Panc1 (cell line): ENCODE measurements at regions not wholly inside any gene's neighbourhood (a gene's known extent, or its start where the extent isn't known, plus 50 kb on each side); places are given as distances from the start of the nearest gene placed in this dataset.

Experiments
- ATAC-seq: fragments of 200-7000 bp; cut with Tn5 transposase; 2 replicates; pipeline ENCODE4 v1.9.1; 2020; ENCODE audit warnings: mild to moderate bottlenecking, moderate library complexity
- BruUV-seq: library from RNA; stranded (reverse); fragments of 400-500 nt; replicated peaks from 2 replicates; lab custom pipeline; 2021; lab: Mats Ljungman, UMichigan
- CTCF ChIA-PET: fragments of 300-600 bp; sonication (Branson Sonifier 250); formaldehyde crosslinking; loops from one replicate; lab custom pipeline; 2022; ENCODE audit warnings: antibody characterized with exemption; lab: Charles Lee
- POLR2A ChIA-PET: fragments of 300-600 bp; sonication (Branson Sonifier 250); formaldehyde crosslinking; loops from one replicate; lab custom pipeline; 2022; ENCODE audit warnings: antibody characterized with exemption; lab: Charles Lee
- DNase-seq: peaks from one replicate; pipeline ENCODE4 v3.0.0-alpha.2; 2010; ENCODE audit warnings: low read depth, low spot score
- H3K27ac ChIP-seq: 2 replicates; pipeline ENCODE4 v1.5.1; 2011; ENCODE audit warnings: mild to moderate bottlenecking, low read length, inconsistent platforms
- H3K27me3 ChIP-seq: fragments of 200-500 bp; sonication (Bioruptor generic); 2 replicates; pipeline ENCODE4 v1.6.0; 2014; ENCODE audit warnings: low read length, inconsistent platforms; ENCODE audit not compliant: control insufficient read depth, insufficient read depth
- H3K36me3 ChIP-seq: fragments of 200-500 bp; sonication (Bioruptor generic); 2 replicates; pipeline ENCODE4 v1.5.1; 2014; ENCODE audit warnings: inconsistent platforms, mild to moderate bottlenecking, low read length, moderate library complexity; ENCODE audit not compliant: control insufficient read depth, insufficient read depth
- H3K4me1 ChIP-seq: 2 replicates; pipeline ENCODE4 v1.5.1; 2011; ENCODE audit warnings: inconsistent platforms, mild to moderate bottlenecking, low read length, moderate library complexity; ENCODE audit not compliant: control insufficient read depth, insufficient read depth
- H3K4me3 ChIP-seq, 2 experiments: 2 replicates each; pipeline ENCODE4 v1.5.1; 2011 to 2012; ENCODE audit warnings: low read depth in 2 of 2, low read length in 2 of 2, mild to moderate bottlenecking in 2 of 2, inconsistent platforms in 1 of 2, moderate library complexity in 1 of 2
- H3K9me3 ChIP-seq: fragments of 200-500 bp; sonication (Bioruptor generic); 2 replicates; pipeline ENCODE4 v1.5.1; 2014; ENCODE audit warnings: low read depth, mild to moderate bottlenecking, inconsistent platforms, low read length, moderate library complexity; ENCODE audit not compliant: control insufficient read depth, insufficient read depth
- POLR2AphosphoS5 ChIP-seq: IDR thresholded peaks from 2 replicates; pipeline ENCODE4 v1.6.1; 2012; ENCODE audit warnings: mild to moderate bottlenecking, low read depth, low read length, moderate library complexity
- SIN3A ChIP-seq: IDR thresholded peaks from 2 replicates; pipeline ENCODE4 v1.6.1; 2012; ENCODE audit warnings: low read depth, mild to moderate bottlenecking, low read length, moderate library complexity, borderline replicate concordance; ENCODE audit not compliant: insufficient read depth
- TCF7L2 ChIP-seq: IDR thresholded peaks from 2 replicates; pipeline ENCODE4 v1.6.1; 2011; ENCODE audit warnings: mild to moderate bottlenecking, low read depth, low read length, inconsistent platforms
- in situ Hi-C: cut with HindIII; loops from 2 replicates; pipeline ENCODE4 v1.10.0; 2016; ENCODE audit warnings: low sequenced_read_pairs, low pct_unique_long_range_greater_than_20kb
- intact Hi-C: fragments of 100-400 bp; cut with micrococcal nuclease; formaldehyde crosslinking; loops from one replicate; pipeline ENCODE4 v1.10.0; 2022; ENCODE audit not compliant: unreplicated experiment
- TF ChIP-seq, protein P1 (sequence below): fragments of 450-650 bp; IDR thresholded peaks from 2 replicates; pipeline ENCODE4 v1.5.1; 2017; ENCODE audit warnings: mild to moderate bottlenecking
- TF ChIP-seq, protein P2 (sequence below), 2 experiments: IDR thresholded peaks; 2 replicates each; pipeline ENCODE4 v1.6.1; 2011 to 2012; ENCODE audit warnings: low read depth in 2 of 2, control low read depth in 1 of 2, low read length in 1 of 2, mild to moderate bottlenecking in 1 of 2, moderate library complexity in 1 of 2; ENCODE audit not compliant: insufficient read depth in 1 of 2

- DNase-seq: no peak
- TF ChIP-seq, protein P1, sequence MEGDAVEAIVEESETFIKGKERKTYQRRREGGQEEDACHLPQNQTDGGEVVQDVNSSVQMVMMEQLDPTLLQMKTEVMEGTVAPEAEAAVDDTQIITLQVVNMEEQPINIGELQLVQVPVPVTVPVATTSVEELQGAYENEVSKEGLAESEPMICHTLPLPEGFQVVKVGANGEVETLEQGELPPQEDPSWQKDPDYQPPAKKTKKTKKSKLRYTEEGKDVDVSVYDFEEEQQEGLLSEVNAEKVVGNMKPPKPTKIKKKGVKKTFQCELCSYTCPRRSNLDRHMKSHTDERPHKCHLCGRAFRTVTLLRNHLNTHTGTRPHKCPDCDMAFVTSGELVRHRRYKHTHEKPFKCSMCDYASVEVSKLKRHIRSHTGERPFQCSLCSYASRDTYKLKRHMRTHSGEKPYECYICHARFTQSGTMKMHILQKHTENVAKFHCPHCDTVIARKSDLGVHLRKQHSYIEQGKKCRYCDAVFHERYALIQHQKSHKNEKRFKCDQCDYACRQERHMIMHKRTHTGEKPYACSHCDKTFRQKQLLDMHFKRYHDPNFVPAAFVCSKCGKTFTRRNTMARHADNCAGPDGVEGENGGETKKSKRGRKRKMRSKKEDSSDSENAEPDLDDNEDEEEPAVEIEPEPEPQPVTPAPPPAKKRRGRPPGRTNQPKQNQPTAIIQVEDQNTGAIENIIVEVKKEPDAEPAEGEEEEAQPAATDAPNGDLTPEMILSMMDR: no peak
- TF ChIP-seq, protein P2, sequence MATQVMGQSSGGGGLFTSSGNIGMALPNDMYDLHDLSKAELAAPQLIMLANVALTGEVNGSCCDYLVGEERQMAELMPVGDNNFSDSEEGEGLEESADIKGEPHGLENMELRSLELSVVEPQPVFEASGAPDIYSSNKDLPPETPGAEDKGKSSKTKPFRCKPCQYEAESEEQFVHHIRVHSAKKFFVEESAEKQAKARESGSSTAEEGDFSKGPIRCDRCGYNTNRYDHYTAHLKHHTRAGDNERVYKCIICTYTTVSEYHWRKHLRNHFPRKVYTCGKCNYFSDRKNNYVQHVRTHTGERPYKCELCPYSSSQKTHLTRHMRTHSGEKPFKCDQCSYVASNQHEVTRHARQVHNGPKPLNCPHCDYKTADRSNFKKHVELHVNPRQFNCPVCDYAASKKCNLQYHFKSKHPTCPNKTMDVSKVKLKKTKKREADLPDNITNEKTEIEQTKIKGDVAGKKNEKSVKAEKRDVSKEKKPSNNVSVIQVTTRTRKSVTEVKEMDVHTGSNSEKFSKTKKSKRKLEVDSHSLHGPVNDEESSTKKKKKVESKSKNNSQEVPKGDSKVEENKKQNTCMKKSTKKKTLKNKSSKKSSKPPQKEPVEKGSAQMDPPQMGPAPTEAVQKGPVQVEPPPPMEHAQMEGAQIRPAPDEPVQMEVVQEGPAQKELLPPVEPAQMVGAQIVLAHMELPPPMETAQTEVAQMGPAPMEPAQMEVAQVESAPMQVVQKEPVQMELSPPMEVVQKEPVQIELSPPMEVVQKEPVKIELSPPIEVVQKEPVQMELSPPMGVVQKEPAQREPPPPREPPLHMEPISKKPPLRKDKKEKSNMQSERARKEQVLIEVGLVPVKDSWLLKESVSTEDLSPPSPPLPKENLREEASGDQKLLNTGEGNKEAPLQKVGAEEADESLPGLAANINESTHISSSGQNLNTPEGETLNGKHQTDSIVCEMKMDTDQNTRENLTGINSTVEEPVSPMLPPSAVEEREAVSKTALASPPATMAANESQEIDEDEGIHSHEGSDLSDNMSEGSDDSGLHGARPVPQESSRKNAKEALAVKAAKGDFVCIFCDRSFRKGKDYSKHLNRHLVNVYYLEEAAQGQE (IDR thresholded peaks at IDR 0.05; ENCODE audit: insufficient read depth in 1 of 2, low read depth in 2 of 2, low read length in 1 of 2): no peak
- no peak for TF ChIP-seq TCF7L2
- TF ChIP-seq SIN3A: no peak
- no peak for TF ChIP-seq POLR2AphosphoS5
- H3K36me3 ChIP-seq: no peaks in the 10 kb centered on the region
- ChIA-PET POLR2A (no interaction called here), CTCF (interaction anchor here (0.6 kb wide), 1 partner anchor 201 kb away, joined by 3 read pairs; no protein-coding TSS in a partner anchor)
- no peaks in the 10 kb centered on the region for H3K4me1 ChIP-seq
- intact Hi-C loops: no loop called here
- H3K27ac ChIP-seq: no peak overlapping the region
- no peaks in the 10 kb centered on the region for H3K9me3 ChIP-seq
- BruUV-seq: no TSS peak
- H3K4me3 ChIP-seq: no peak overlapping the region
- in situ Hi-C loops: no loop called here
- peaks cover 5% of the 10 kb centered on the region; the same call in 1 of the 2 replicates for H3K27me3 ChIP-seq
- ATAC-seq: no peak
Observed at GRCh38 chr12:130080205-130080604, 82.1 kb upstream of the FZD10 start.

GRCh38 chr12:130081117-130081805, 81.0 kb upstream of the FZD10 start:
- Histone ChIP-seq H3K9me3 (no peaks in the 10 kb centered on the region), H3K4me3 (no peak overlapping the region), H3K27me3 (peaks cover 5% of the 10 kb centered on the region; the same call in 1 of the 2 replicates), H3K27ac (no peak overlapping the region), H3K4me1 (no peaks in the 10 kb centered on the region), H3K36me3 (no peaks in the 10 kb centered on the region)
- no peak for DNase-seq
- in situ Hi-C loops: no loop called here
- intact Hi-C loops: no loop called here
- no TSS peak for BruUV-seq
- ChIA-PET POLR2A (no interaction called here), CTCF (no interaction called here)
- ATAC-seq: no peak
- TF ChIP-seq, protein P1: no peak
- no peak for TF ChIP-seq TCF7L2
- TF ChIP-seq SIN3A: no peak
